KOPT-K1 (cell line): ENCODE measurements at regions not wholly inside any gene's neighbourhood (a gene's known extent, or its start where the extent isn't known, plus 50 kb on each side); places are given as distances from the start of the nearest gene placed in this dataset.
"Not testable (repeated sequence)": the region's sequence is repeated elsewhere in the genome, so short reads cannot be mapped to it uniquely, and the experiment has no call there.

ENCODE experiments used
- H3K27ac ChIP-seq: fragments of 200-600 bp; sonication (generic); 2 replicates; pipeline ENCODE4 v1.5.1; 2016; ENCODE audit warnings: antibody characterized with exemption, mild to moderate bottlenecking, low read depth, low read length; ENCODE audit not compliant: poor library complexity, severe bottlenecking
- H3K36me3 ChIP-seq: fragments of 200-600 bp; sonication (generic); 2 replicates; pipeline ENCODE4 v1.5.1; 2017; ENCODE audit warnings: antibody characterized with exemption, mild to moderate bottlenecking, low read length, moderate library complexity; ENCODE audit not compliant: insufficient read depth
- H3K9me3 ChIP-seq: fragments of 200-600 bp; sonication (generic); 2 replicates; pipeline ENCODE4 v1.5.1; 2017; ENCODE audit warnings: antibody characterized with exemption, low read length, mild to moderate bottlenecking; ENCODE audit not compliant: insufficient read depth, poor library complexity, severe bottlenecking

DNA sequence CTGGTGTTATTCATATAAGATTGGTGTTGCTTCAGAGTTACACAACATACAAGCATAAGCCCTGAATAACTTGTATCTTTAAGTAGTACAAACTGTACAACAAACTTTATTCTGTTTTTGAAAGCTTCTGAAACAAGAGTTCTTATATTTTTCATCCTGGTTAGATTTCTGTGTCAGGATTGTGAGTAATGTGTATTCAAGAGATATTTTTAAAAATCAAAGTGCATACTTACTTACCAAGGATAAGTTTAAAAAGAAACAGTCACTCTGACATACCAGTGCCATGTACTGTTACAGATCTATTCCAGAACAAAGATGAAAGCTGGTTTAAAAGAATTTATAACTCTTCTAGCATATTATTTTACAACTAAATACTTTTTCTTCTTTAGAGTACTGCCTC, 755.1 kb downstream of the ZPLD1 start:
- Histone ChIP-seq H3K27ac (no peak overlapping the region), H3K36me3 (no peaks in the 10 kb centered on the region)

DNA sequence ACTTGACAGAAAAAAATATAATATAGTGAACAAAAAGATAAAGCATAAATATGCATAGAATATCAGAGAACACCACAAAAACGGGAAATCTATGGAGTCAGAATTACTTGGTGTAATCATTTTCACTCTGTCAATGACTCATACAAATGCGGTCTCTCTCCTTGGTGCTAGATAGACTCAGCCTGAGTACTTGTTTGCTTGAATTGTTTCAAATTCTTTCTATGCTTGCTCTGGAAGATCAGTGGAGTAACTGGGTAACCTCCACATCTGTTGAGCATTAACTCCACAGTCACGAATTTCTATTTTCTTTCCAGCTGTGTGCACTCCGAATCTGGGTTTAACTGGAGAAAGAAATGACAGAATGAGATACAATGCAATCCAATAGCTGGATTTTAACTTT, 760.4 kb downstream of the ZPLD1 start:
- H3K27ac ChIP-seq: no peak overlapping the region
- no peaks in the 10 kb centered on the region for H3K9me3 ChIP-seq

More for the DNA sequence above, 755.1 kb downstream of the ZPLD1 start:
- H3K9me3 ChIP-seq: no peaks in the 10 kb centered on the region

DNA sequence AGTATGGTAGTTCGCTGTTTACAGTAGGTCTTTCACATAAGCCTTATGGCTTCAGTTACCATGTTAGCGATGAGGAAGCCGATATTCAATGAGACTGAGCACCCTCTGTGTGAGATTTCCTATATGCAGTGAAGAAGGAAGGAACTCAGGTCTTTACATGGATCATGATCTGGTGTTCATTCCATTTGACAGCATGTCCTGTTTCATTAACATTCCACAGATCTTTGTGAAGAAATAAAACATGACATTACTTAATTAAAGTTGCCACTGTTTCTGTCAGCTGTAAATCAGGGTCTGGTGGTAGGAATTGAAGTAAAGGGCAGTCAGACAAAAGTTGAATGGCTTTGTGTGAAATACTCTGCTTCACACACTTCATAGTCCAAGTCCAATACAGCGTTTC, 768.6 kb downstream of the ZPLD1 start:
- Histone ChIP-seq H3K9me3 (no peaks in the 10 kb centered on the region), H3K36me3 (no peaks in the 10 kb centered on the region), H3K27ac (no peak overlapping the region)

More for the DNA sequence above, 760.4 kb downstream of the ZPLD1 start:
- H3K36me3 ChIP-seq: no peaks in the 10 kb centered on the region

DNA sequence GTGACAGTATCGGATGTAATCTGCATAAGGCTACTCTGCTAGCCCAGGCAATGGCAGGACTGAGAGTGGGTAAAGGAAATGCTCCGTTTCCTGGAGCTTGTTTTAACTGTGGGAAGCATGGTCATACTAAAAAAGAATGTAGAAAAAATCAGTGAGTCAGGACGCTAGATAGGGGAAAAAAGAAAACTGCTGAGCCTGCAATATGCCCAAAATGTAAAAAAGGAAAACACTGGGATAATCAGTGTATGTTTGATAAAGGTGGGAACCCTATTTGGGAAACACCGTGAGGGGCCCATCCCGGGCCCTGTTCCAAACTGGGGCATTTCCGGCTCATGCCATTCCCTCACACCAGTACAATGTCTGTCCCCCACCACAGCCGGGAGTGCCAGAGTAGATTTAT, 775.8 kb downstream of the ZPLD1 start:
- Histone ChIP-seq H3K27ac (no peak overlapping the region), H3K9me3 (no peaks in the 10 kb centered on the region), H3K36me3 (no peaks in the 10 kb centered on the region)

DNA sequence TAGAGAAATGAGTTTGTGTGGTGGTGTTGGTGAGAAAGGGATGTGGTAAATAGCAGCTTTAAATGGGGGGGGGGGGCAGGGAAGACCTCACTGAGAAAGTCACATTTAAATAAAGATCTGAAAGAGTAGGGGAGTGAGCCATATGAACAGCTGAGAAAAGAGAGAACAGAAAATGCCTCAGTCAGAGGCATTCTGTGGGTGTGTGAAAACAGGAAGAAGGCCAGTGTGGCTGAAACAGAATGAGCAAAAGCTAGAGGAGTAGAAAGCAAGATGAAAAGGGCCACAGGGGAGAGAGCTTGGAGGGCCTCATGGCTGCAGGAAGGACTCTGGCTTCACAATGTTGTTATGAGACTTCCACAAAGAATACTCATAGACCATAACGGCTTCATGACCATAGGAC, 783.3 kb downstream of the ZPLD1 start:
- no peaks in the 10 kb centered on the region for H3K9me3 ChIP-seq
- H3K36me3 ChIP-seq: no peaks in the 10 kb centered on the region
- H3K27ac ChIP-seq: no peak overlapping the region

DNA sequence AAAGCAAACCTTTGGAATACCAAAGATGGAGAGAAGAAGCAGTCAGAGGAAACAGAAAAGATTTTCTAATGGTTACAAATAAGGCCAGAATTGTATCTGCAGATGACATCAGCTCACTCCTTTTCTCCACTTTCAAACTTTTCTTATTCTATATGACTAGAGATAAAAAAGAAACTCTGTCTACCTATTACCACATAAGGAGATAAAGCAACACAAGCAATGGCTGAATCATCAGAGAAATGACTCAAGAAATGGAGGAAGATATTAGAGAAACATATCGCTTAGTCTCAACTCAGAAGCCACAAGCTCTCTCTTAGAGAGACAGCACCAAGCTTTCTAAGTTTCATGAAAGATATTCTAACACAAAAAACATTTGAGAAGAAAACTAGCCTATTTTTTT, 784.0 kb downstream of the ZPLD1 start:
- no peaks in the 10 kb centered on the region for H3K36me3 ChIP-seq
- H3K27ac ChIP-seq: no peak overlapping the region
- no peaks in the 10 kb centered on the region for H3K9me3 ChIP-seq

DNA sequence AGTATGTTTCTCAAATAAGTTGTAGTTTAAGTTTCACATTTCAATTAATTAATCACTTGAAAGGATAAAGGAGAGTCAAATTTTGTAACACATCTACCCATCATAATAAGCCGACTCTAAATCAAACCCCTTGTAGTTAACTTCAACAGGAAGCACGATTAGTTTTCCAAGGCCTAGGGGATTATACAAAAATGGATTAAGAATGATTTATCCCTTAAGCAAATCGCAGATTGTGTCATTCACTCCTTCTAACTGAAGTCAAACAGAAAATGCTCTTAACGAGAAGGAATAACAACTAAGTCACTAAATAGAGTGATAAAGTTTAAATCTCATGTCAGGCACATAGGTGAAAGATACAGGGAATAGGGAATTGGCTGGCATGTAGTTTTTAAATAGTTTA, 792.8 kb downstream of the ZPLD1 start:
- no peaks in the 10 kb centered on the region for H3K36me3 ChIP-seq
- no peak overlapping the region for H3K27ac ChIP-seq
- no peaks in the 10 kb centered on the region for H3K9me3 ChIP-seq

DNA sequence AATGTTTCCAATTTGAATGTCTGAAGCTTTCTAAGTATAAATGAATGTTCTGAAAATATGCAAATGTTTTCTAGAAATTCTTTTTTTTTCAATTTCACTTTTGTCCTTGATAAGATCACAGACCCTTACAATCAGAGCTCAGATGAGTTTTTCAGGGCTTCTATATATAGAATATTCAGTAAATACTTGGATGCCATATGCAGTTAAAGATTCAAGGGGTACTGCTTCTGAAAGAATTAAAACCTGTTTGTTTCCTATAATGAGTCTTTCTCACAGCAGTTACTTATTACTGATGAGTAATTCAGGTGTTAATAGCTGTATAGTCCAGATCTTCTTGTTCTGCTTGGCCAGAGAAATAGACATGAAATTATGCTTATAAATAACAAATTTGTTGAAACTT, 812.6 kb downstream of the ZPLD1 start:
- H3K27ac ChIP-seq: no peak overlapping the region
- no peaks in the 10 kb centered on the region for H3K36me3 ChIP-seq
- no peaks in the 10 kb centered on the region for H3K9me3 ChIP-seq

DNA sequence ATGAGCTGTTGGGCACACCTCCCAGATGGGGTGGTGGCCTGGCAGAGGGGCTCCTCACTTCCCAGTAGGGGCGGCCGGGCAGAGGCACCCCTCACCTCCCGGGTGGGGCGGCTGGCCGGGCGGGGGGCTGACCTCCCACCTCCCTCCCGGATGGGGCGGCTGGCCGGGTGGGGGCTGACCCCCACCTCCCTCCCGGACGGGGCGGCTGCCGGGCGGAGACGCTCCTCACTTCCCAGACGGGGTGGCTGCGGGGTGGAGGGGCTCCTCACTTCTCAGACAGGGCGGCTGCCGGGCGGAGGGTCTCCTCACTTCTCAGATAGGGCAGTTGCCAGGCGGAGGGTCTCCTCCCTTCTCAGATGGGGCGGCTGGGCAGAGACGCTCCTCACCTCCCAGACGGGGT, 820.0 kb downstream of the ZPLD1 start:
- H3K36me3 ChIP-seq, H3K9me3 ChIP-seq, H3K27ac ChIP-seq: not testable (repeated sequence)

DNA sequence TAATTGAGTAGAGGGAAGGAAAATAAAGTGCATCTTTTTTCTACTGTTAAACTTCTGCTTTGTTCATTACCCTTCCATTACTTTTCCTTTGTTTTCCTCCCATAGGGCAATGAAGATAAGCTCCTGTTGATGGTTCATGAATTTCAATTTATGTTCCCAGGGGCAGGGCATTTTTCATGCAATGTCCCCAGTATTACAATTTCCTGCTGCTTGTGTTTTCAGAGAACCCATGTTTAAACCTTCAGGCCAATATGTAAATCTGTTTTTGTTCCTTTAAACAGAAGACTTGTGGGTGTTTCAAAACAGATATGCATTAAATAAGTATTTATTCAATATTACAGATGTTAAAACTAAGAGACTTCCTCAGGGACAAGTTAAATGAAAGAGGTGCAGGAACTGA, 834.5 kb downstream of the ZPLD1 start:
- Histone ChIP-seq H3K9me3 (peaks cover 15% of the 10 kb centered on the region), H3K27ac (no peak overlapping the region), H3K36me3 (no peaks in the 10 kb centered on the region)

DNA sequence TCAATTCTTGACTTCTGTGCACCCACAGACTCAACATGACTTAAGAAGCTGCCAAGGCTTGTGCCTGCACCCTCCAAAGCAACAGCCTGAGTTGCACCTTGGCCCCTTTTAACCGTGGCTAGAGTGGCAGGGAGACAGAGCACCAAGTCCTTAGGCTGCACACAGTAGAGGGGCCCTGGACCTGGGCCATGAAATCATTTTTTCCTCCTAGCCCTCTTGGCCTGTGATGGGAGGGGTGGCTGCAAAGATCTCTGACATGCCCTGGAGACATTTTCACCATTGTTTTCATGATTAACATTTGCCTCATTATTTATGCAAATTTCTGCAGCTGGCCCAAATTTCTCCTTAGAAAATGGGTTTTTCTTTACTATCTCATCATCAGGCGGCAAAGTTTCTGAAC, 836.8 kb downstream of the ZPLD1 start:
- Histone ChIP-seq H3K27ac (no peak overlapping the region), H3K9me3 (peaks cover 15% of the 10 kb centered on the region), H3K36me3 (no peaks in the 10 kb centered on the region)

DNA sequence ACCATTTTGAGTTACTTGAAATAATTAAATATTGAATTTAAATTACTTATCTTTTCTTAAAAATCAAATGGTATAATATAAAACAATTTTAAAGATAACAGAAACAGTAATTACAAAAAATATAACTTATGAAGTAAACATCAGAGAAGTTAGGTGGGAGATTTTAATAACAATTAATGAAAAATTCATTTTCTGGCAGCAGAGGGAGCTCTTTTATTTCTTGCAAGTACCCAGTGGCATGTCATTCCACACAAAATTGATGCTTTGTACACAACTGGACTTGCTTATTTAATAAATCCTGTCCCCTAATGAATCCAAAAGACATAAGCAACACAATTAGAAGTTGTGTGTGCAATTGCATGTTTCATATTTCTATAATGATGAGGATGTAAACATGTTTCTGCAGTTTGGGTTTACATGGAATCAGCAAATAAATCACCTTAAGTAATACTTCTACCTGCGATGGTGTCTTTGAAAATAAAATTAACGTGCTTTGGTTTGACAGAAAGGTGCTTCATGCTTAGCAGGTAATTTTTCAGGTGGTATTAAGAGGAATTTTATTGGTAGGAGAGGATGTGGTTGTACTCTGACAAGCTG, 861.3 kb downstream of the ZPLD1 start:
- Histone ChIP-seq H3K27ac (no peak overlapping the region), H3K9me3 (no peaks in the 10 kb centered on the region)

DNA sequence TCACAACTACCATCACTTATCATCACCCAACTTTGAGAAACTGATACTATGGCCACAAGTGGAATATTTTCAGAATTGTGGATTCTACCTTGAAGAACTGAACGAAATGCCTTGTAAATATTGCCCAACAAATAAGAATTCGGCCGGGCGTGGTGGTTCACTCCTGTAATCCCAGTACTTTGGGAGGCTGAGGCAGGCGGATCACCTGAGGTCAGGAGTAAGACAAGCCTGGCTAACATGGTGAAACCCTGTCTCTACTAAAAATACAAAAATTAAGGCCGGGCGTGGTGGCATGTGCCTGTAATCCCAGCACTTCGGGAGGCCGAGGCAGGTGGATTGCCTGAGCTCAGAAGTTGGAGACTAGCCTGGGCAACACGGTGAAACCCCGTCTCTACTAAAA, 862.7 kb downstream of the ZPLD1 start:
- not testable (repeated sequence) for H3K27ac ChIP-seq, H3K9me3 ChIP-seq, H3K36me3 ChIP-seq

More for the DNA sequence above, 861.3 kb downstream of the ZPLD1 start:
- H3K36me3 ChIP-seq: no peaks in the 10 kb centered on the region

DNA sequence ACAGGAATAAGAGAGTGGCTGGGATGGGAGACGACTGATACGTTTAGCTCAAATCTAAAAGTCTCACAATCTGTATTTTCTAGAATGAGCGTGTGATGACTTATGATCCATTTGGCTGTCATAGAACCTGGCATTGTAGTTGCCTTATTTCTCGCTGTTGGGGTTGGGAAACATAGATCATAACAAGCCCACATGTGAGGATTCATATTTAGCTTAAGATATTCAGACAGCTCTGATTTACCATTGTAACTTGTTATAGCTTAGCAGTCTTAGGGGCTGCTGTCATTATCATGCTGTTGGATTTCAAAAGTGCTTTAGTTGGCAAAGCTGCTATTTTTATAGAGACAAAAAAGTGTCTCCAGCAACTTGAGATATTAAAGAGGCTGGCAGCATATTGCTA, 871.3 kb downstream of the ZPLD1 start:
- Histone ChIP-seq H3K27ac (no peak overlapping the region), H3K9me3 (no peaks in the 10 kb centered on the region), H3K36me3 (no peaks in the 10 kb centered on the region)

DNA sequence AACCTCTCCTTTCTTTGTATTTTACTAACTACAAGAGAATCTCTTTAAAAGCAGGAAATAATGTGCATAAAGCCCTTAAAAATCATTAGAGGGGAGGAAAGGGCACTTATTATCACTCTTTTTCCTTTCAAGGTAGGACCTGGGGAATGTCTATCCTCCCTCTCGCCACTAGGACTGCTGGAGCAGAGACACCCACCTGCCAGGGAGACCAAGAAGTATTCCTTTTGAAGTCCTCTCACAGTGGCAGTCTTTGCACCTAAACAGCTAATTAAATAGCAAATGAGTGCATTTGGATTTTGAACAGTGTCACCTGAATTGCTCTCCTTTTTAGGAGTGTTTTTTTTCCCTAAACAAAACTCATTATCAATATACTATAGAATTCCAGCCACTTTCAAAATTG, 874.1 kb downstream of the ZPLD1 start:
- Histone ChIP-seq H3K27ac (no peak overlapping the region), H3K9me3 (no peaks in the 10 kb centered on the region), H3K36me3 (no peaks in the 10 kb centered on the region)

DNA sequence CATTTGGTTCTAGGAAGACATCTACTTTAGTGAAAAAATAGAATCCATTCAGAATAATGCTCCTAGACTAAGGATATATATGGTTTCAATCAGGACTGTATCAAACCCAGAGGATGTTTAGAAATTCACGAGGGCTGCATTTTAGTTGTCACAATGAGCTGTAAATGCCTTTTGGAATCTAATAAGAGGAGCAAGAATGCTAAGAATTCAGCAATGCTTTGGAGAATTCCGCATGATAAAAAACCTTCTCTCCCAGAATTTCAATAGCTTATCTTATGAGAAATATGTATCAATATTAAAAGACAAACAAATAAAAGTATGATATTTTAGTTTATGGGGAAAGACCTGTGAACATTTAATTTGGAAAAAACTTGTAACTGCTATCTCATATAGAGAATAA, 885.1 kb downstream of the ZPLD1 start:
- Histone ChIP-seq H3K36me3 (no peaks in the 10 kb centered on the region), H3K9me3 (no peaks in the 10 kb centered on the region), H3K27ac (no peak overlapping the region)
